Right renal pelvis (tissue), 4 donors: ENCODE measurements at regions not wholly inside any gene's neighbourhood (a gene's known extent, or its start where the extent isn't known, plus 50 kb on each side); places are given as distances from the start of the nearest gene placed in this dataset.

Experiments
- DNase-seq, 4 donors: peaks; one replicate each; pipeline ENCODE4 v3.0.0-alpha.2; 2013; ENCODE audit warnings: low read depth in 4 of 4, low spot score in 3 of 4, missing footprints in 1 of 4

GRCh38 chr14:30295980-30296379 is 263.0 kb upstream of the G2E3 start:
- no peak for DNase-seq

- no peak for DNase-seq
These were observed 262.0 kb upstream of the G2E3 start for GRCh38 chr14:30296931-30297405.

GRCh38 chr14:30297876-30298795 is 260.8 kb upstream of the G2E3 start:
- DNase-seq: no peak

GRCh38 chr14:30299915-30300314 is 259.0 kb upstream of the G2E3 start:
- DNase-seq: no peak

GRCh38 chr14:30303350-30303749 is 255.6 kb upstream of the G2E3 start:
- DNase-seq: no peak

- DNase-seq: no peak
These were observed 253.6 kb upstream of the G2E3 start for GRCh38 chr14:30305346-30305745.

- DNase-seq: no peak
These were observed 249.6 kb upstream of the G2E3 start for GRCh38 chr14:30309405-30309804.

GRCh38 chr14:30312214-30312613 is 246.7 kb upstream of the G2E3 start:
- DNase-seq: no peak

- no peak for DNase-seq
These were observed 241.2 kb upstream of the G2E3 start for GRCh38 chr14:30317729-30318128.

- no peak for DNase-seq
These were observed 236.1 kb upstream of the G2E3 start for GRCh38 chr14:30322819-30323218.

- no peak for DNase-seq
These were observed 228.9 kb upstream of the G2E3 start for GRCh38 chr14:30330033-30330432.

GRCh38 chr14:30330445-30330844 is 228.5 kb upstream of the G2E3 start:
- DNase-seq: no peak

GRCh38 chr14:30331030-30331429 is 227.9 kb upstream of the G2E3 start:
- no peak for DNase-seq

GRCh38 chr14:30332374-30332773 is 226.6 kb upstream of the G2E3 start:
- no peak for DNase-seq

- no peak for DNase-seq
These were observed 225.0 kb upstream of the G2E3 start for GRCh38 chr14:30333934-30334333.

- DNase-seq: no peak
These were observed 221.5 kb upstream of the G2E3 start for GRCh38 chr14:30337456-30337855.

- DNase-seq: no peak
These were observed 219.6 kb upstream of the G2E3 start for GRCh38 chr14:30339311-30339901.

GRCh38 chr14:30340495-30340894 is 218.5 kb upstream of the G2E3 start:
- no peak for DNase-seq

GRCh38 chr14:30345511-30345910 is 213.4 kb upstream of the G2E3 start:
- DNase-seq: no peak

GRCh38 chr14:30348445-30348844 is 210.5 kb upstream of the G2E3 start:
- DNase-seq: no peak

GRCh38 chr14:30349520-30349919 is 209.4 kb upstream of the G2E3 start:
- no peak for DNase-seq

- no peak for DNase-seq
These were observed 204.5 kb upstream of the G2E3 start for GRCh38 chr14:30354439-30354838.
